GM19467 (cell line): ENCODE measurements at regions not wholly inside any gene's neighbourhood (a gene's known extent, or its start where the extent isn't known, plus 50 kb on each side); places are given as distances from the start of the nearest gene placed in this dataset.
"Not testable (repeated sequence)": the region's sequence is repeated elsewhere in the genome, so short reads cannot be mapped to it uniquely, and the experiment has no call there.

ENCODE experiments used
- ATAC-seq: cut with Tn5 transposase; IDR thresholded peaks from one replicate; pipeline ENCODE4 v1.9.1; 2021; ENCODE audit warnings: mild to moderate bottlenecking, moderate library complexity; ENCODE audit not compliant: unreplicated experiment

- no peak for ATAC-seq
Observed at GRCh38 chrX:45622042-45622423, 421.4 kb upstream of the DIPK2B start.

- ATAC-seq = no peak
Observed at GRCh38 chrX:45621376-45622041, 420.8 kb upstream of the DIPK2B start.

- ATAC-seq = no peak
Observed at GRCh38 chrX:45619290-45619689, 418.6 kb upstream of the DIPK2B start.

GRCh38 chrX:45615591-45615990, 414.9 kb upstream of the DIPK2B start:
- ATAC-seq = not testable (repeated sequence)

- no peak for ATAC-seq
Observed at GRCh38 chrX:45614853-45615252, 414.2 kb upstream of the DIPK2B start.

GRCh38 chrX:45602151-45602550, 401.5 kb upstream of the DIPK2B start:
- no peak for ATAC-seq

GRCh38 chrX:45601052-45601451, 400.4 kb upstream of the DIPK2B start:
- no peak for ATAC-seq

- ATAC-seq = no peak
Observed at GRCh38 chrX:45598861-45599260, 398.2 kb upstream of the DIPK2B start.

GRCh38 chrX:45596188-45596808, 395.6 kb upstream of the DIPK2B start:
- no peak for ATAC-seq

GRCh38 chrX:45592101-45592500, 391.4 kb upstream of the DIPK2B start:
- no peak for ATAC-seq

GRCh38 chrX:45591650-45592049, 391.0 kb upstream of the DIPK2B start:
- no peak for ATAC-seq

- ATAC-seq = no peak
Observed at GRCh38 chrX:45584717-45585116, 384.0 kb upstream of the DIPK2B start.

- no peak for ATAC-seq
Observed at GRCh38 chrX:45577361-45577760, 376.7 kb upstream of the DIPK2B start.

- no peak for ATAC-seq
Observed at GRCh38 chrX:45571453-45571852, 370.8 kb upstream of the DIPK2B start.

GRCh38 chrX:45566456-45566855, 365.8 kb upstream of the DIPK2B start:
- no peak for ATAC-seq

GRCh38 chrX:45557387-45557786, 356.7 kb upstream of the DIPK2B start:
- ATAC-seq = no peak

GRCh38 chrX:45554736-45555135, 354.1 kb upstream of the DIPK2B start:
- ATAC-seq = no peak

- no peak for ATAC-seq
Observed at GRCh38 chrX:45553417-45553816, 352.7 kb upstream of the DIPK2B start.

- ATAC-seq = not testable (repeated sequence)
Observed at GRCh38 chrX:45546697-45547096, 346.0 kb upstream of the DIPK2B start.

GRCh38 chrX:45540181-45540580, 339.5 kb upstream of the DIPK2B start:
- no peak for ATAC-seq

- ATAC-seq = no peak
Observed at GRCh38 chrX:45537936-45538335, 337.3 kb upstream of the DIPK2B start.

GRCh38 chrX:45527834-45528233, 327.2 kb upstream of the DIPK2B start:
- ATAC-seq = no peak

- ATAC-seq = no peak
Observed at GRCh38 chrX:45524805-45525204, 324.1 kb upstream of the DIPK2B start.
